Endodermal cell (in vitro differentiated cells): ENCODE measurements at regions not wholly inside any gene's neighbourhood (a gene's known extent, or its start where the extent isn't known, plus 50 kb on each side); places are given as distances from the start of the nearest gene placed in this dataset.
"Not testable (repeated sequence)": the region's sequence is repeated elsewhere in the genome, so short reads cannot be mapped to it uniquely, and the experiment has no call there.

Source experiments
- DNase-seq: peaks from one replicate; pipeline ENCODE4 v3.0.0-alpha.2; 2017
- H3K27ac ChIP-seq: 2 replicates; pipeline ENCODE4 v1.5.1; 2013; ENCODE audit warnings: mild to moderate bottlenecking, low read depth, low read length, moderate library complexity
- H3K27me3 ChIP-seq: 2 replicates; pipeline ENCODE4 v1.6.1; 2013; ENCODE audit warnings: mild to moderate bottlenecking, low read length, moderate library complexity; ENCODE audit not compliant: insufficient read depth, control insufficient read depth, poor library complexity, severe bottlenecking
- H3K36me3 ChIP-seq: 2 replicates; pipeline ENCODE4 v1.7.0; 2013; ENCODE audit warnings: mild to moderate bottlenecking, low read length, moderate library complexity; ENCODE audit not compliant: control insufficient read depth, insufficient read depth
- H3K4me1 ChIP-seq: one replicate; pipeline ENCODE4 v1.7.0; 2013; ENCODE audit warnings: low read length; ENCODE audit not compliant: control insufficient read depth, insufficient read depth
- H3K4me3 ChIP-seq: 2 replicates; pipeline ENCODE4 v1.5.1; 2013; ENCODE audit warnings: mild to moderate bottlenecking, low read length, moderate library complexity
- H3K9ac ChIP-seq: 2 replicates; pipeline ENCODE4 v1.6.1; 2013; ENCODE audit warnings: mild to moderate bottlenecking, low read length, moderate library complexity; ENCODE audit not compliant: poor library complexity, severe bottlenecking; ENCODE audit errors: extremely low read depth
- H3K9me3 ChIP-seq: 2 replicates; pipeline ENCODE4 v1.6.1; 2013; ENCODE audit warnings: mild to moderate bottlenecking, low read length, moderate library complexity; ENCODE audit not compliant: control insufficient read depth
- H3K27ac Mint-ChIP-seq: 2 replicates; pipeline ENCODE4 v1.8.0; 2020; ENCODE audit warnings: mixed read lengths
- H3K27me3 Mint-ChIP-seq: 2 replicates; pipeline ENCODE4 v1.8.0; 2021; ENCODE audit warnings: mild to moderate bottlenecking, mixed read lengths; ENCODE audit not compliant: insufficient read depth
- H3K36me3 Mint-ChIP-seq: 2 replicates; pipeline ENCODE4 v1.8.0; 2020; ENCODE audit warnings: low read depth, mixed read lengths
- H3K4me1 Mint-ChIP-seq: 2 replicates; pipeline ENCODE4 v1.8.0; 2020; ENCODE audit warnings: mixed read lengths
- H3K4me3 Mint-ChIP-seq: 2 replicates; pipeline ENCODE4 v1.8.0; 2020; ENCODE audit warnings: mild to moderate bottlenecking, moderate library complexity, mixed read lengths
- H3K9me3 Mint-ChIP-seq: 2 replicates; pipeline ENCODE4 v1.8.0; 2020; ENCODE audit warnings: mild to moderate bottlenecking, mixed read lengths
- CTCF ChIP-seq: fragments of 200-600 bp; sonication (generic); conservative IDR thresholded peaks from 2 replicates; pipeline ENCODE4 v1.5.0; 2021; ENCODE audit warnings: antibody characterized with exemption, mild to moderate bottlenecking
- WGBS, 2 experiments: methylation state at CpG; one replicate each; pipeline versions ENCODE4 v1.1.5 to v1.1.7; 2013; ENCODE audit warnings: missing lambda C conversion rate in 2 of 2, mixed read lengths in 1 of 2; ENCODE audit not compliant: insufficient coverage in 1 of 2, insufficient read length in 1 of 2; 5-methylcytosine and 5-hydroxymethylcytosine counted together

- not testable (repeated sequence) for H3K9me3 Mint-ChIP-seq, H3K27me3 ChIP-seq, H3K4me1 ChIP-seq, H3K27ac Mint-ChIP-seq, H3K36me3 ChIP-seq, H3K36me3 Mint-ChIP-seq, H3K27me3 Mint-ChIP-seq, DNase-seq, H3K9me3 ChIP-seq, H3K4me1 Mint-ChIP-seq, H3K9ac ChIP-seq, H3K4me3 ChIP-seq, H3K27ac ChIP-seq, H3K4me3 Mint-ChIP-seq
- WGBS, 2 experiments = 42% methylated on average over 1 of the region's 12 CpGs; no CpG with 5 or more reads in 1 of the 2 experiments
- peak; percentile 35 for TF ChIP-seq CTCF
These were observed 142.5 kb downstream of the NPIPA7 start for GRCh38 chr16:16521239-16522002.

- not testable (repeated sequence) for H3K36me3 Mint-ChIP-seq, H3K9ac ChIP-seq, H3K27me3 Mint-ChIP-seq, H3K27me3 ChIP-seq, H3K27ac Mint-ChIP-seq, DNase-seq, H3K4me3 ChIP-seq, H3K9me3 Mint-ChIP-seq, H3K27ac ChIP-seq, H3K4me1 Mint-ChIP-seq, H3K36me3 ChIP-seq, H3K4me1 ChIP-seq, H3K9me3 ChIP-seq, H3K4me3 Mint-ChIP-seq
- no CpG with 5 or more reads among the region's 13 CpGs for whole genome bisulfite sequencing, 2 experiments
These were observed 148.1 kb downstream of the NPIPA7 start for GRCh38 chr16:16526998-16527397.

- not testable (repeated sequence) for H3K9me3 ChIP-seq, H3K4me1 ChIP-seq, H3K9ac ChIP-seq, H3K4me3 Mint-ChIP-seq, DNase-seq, H3K27me3 ChIP-seq, H3K4me1 Mint-ChIP-seq, H3K4me3 ChIP-seq, H3K36me3 Mint-ChIP-seq, H3K27ac Mint-ChIP-seq, H3K36me3 ChIP-seq, H3K27me3 Mint-ChIP-seq, H3K27ac ChIP-seq, H3K9me3 Mint-ChIP-seq
- TF ChIP-seq CTCF = peak; percentile 28
- WGBS, 2 experiments = 80% methylated on average over 1 of the region's 5 CpGs; no CpG with 5 or more reads in 1 of the 2 experiments
These were observed 151.8 kb downstream of the NPIPA7 start for GRCh38 chr16:16530744-16531143.

- not testable (repeated sequence) for H3K27me3 ChIP-seq, H3K9me3 Mint-ChIP-seq, H3K4me3 Mint-ChIP-seq, H3K9ac ChIP-seq, DNase-seq, H3K4me1 ChIP-seq, H3K4me3 ChIP-seq, H3K27ac Mint-ChIP-seq, H3K9me3 ChIP-seq, H3K27ac ChIP-seq, H3K36me3 Mint-ChIP-seq, H3K36me3 ChIP-seq, H3K4me1 Mint-ChIP-seq, H3K27me3 Mint-ChIP-seq
- WGBS, 2 experiments = 95 to 100% methylated on average over 3 of the region's 4 CpGs
These were observed 156.6 kb downstream of the NPIPA7 start for GRCh38 chr16:16535565-16535964.

GRCh38 chr16:16536151-16536550 lies 157.2 kb downstream of the NPIPA7 start:
- not testable (repeated sequence) for H3K9me3 ChIP-seq, H3K36me3 ChIP-seq, H3K9me3 Mint-ChIP-seq, H3K27ac Mint-ChIP-seq, H3K27me3 ChIP-seq, DNase-seq, H3K36me3 Mint-ChIP-seq, H3K4me3 Mint-ChIP-seq, H3K4me3 ChIP-seq, H3K4me1 ChIP-seq, H3K27ac ChIP-seq, H3K4me1 Mint-ChIP-seq, H3K9ac ChIP-seq, H3K27me3 Mint-ChIP-seq
- 93% methylated on average over 3 of the region's 3 CpGs; no CpG with 5 or more reads in 1 of the 2 experiments for WGBS, 2 experiments

GRCh38 chr16:16549710-16550109 lies 170.8 kb downstream of the NPIPA7 start:
- H3K36me3 ChIP-seq, H3K4me3 ChIP-seq, H3K27ac Mint-ChIP-seq, H3K27me3 ChIP-seq, H3K36me3 Mint-ChIP-seq, H3K27me3 Mint-ChIP-seq, H3K4me1 ChIP-seq, H3K9me3 ChIP-seq, H3K9me3 Mint-ChIP-seq, H3K9ac ChIP-seq, H3K4me1 Mint-ChIP-seq, DNase-seq, H3K4me3 Mint-ChIP-seq: not testable (repeated sequence)
- H3K27ac ChIP-seq = peak overlapping the region; percentile 36
- 81% methylated on average over 3 of the region's 3 CpGs; no CpG with 5 or more reads in 1 of the 2 experiments for whole genome bisulfite sequencing, 2 experiments
